Loucy (cell line): ENCODE measurements at regions not wholly inside any gene's neighbourhood (a gene's known extent, or its start where the extent isn't known, plus 50 kb on each side); places are given as distances from the start of the nearest gene placed in this dataset.

Experiments
- H2AFZ ChIP-seq: fragments of 200-600 bp; sonication (generic); 2 replicates; pipeline ENCODE4 v1.6.0; 2016; ENCODE audit warnings: antibody characterized with exemption, mild to moderate bottlenecking, low read length, moderate library complexity
- H3F3A ChIP-seq: fragments of 200-600 bp; 2 replicates; pipeline ENCODE4 v1.6.0; 2016; ENCODE audit warnings: antibody characterized with exemption, low read depth, mild to moderate bottlenecking
- H3K27me3 ChIP-seq: fragments of 200-600 bp; sonication (generic); 2 replicates; pipeline ENCODE4 v1.6.1; 2014; ENCODE audit warnings: low read length, mild to moderate bottlenecking; ENCODE audit not compliant: insufficient read depth, poor library complexity, severe bottlenecking
- H3K36me3 ChIP-seq: fragments of 200-600 bp; sonication (generic); 2 replicates; pipeline ENCODE4 v1.6.1; 2016; ENCODE audit warnings: low read length; ENCODE audit not compliant: insufficient read depth
- H3K4me1 ChIP-seq: fragments of 200-600 bp; sonication (generic); 2 replicates; pipeline ENCODE4 v1.5.1; 2014; ENCODE audit warnings: low read length, mild to moderate bottlenecking; ENCODE audit not compliant: insufficient read depth, poor library complexity, severe bottlenecking
- H3K4me2 ChIP-seq: fragments of 200-600 bp; sonication (generic); 2 replicates; pipeline ENCODE4 v1.6.0; 2014; ENCODE audit warnings: antibody characterized with exemption, low read length, low read depth, mild to moderate bottlenecking; ENCODE audit not compliant: poor library complexity, severe bottlenecking
- H3K4me3 ChIP-seq: fragments of 200-600 bp; sonication (generic); 2 replicates; pipeline ENCODE4 v1.5.1; 2014; ENCODE audit warnings: low read length, mild to moderate bottlenecking, mixed read lengths; ENCODE audit not compliant: poor library complexity, severe bottlenecking
- H3K79me2 ChIP-seq: fragments of 200-600 bp; sonication (generic); 2 replicates; pipeline ENCODE4 v1.6.1; 2014; ENCODE audit warnings: low read length; ENCODE audit not compliant: insufficient read depth
- H3K9ac ChIP-seq: fragments of 200-600 bp; sonication (generic); 2 replicates; pipeline ENCODE4 v1.6.0; 2014; ENCODE audit warnings: mild to moderate bottlenecking, low read depth, low read length, moderate library complexity; ENCODE audit not compliant: poor library complexity, severe bottlenecking
- H3K9me2 ChIP-seq: fragments of 200-600 bp; sonication (generic); replicated peaks from 2 replicates; pipeline ENCODE4 v1.6.1; 2016; ENCODE audit warnings: low read depth, low read length, mixed read lengths
- H3K9me3 ChIP-seq: fragments of 200-600 bp; sonication (generic); 2 replicates; pipeline ENCODE4 v1.6.1; 2014; ENCODE audit warnings: mild to moderate bottlenecking, antibody characterized with exemption, low read length, low read depth; ENCODE audit not compliant: insufficient read depth
- H4K20me1 ChIP-seq: fragments of 200-600 bp; sonication (generic); 2 replicates; pipeline ENCODE4 v1.6.0; 2014; ENCODE audit warnings: antibody characterized with exemption, low read length, mild to moderate bottlenecking; ENCODE audit not compliant: insufficient read depth, poor library complexity, severe bottlenecking
- CTCF ChIP-seq: fragments of 200-600 bp; sonication (generic); conservative IDR thresholded peaks from 2 replicates; pipeline ENCODE4 v1.5.1; 2014; ENCODE audit warnings: mild to moderate bottlenecking, antibody characterized with exemption, low read length
- EZH2phosphoT487 ChIP-seq: fragments of 200-600 bp; IDR thresholded peaks from 2 replicates; pipeline ENCODE4 v1.6.1; 2018; ENCODE audit warnings: antibody characterized with exemption, mild to moderate bottlenecking, moderate library complexity, borderline replicate concordance

GRCh38 chr5:98258939-98259338 lies 514.5 kb upstream of the RGMB start:
- Histone ChIP-seq H3K4me2 (no peak overlapping the region), H3K36me3 (no peaks in the 10 kb centered on the region), H3F3A (no peaks in the 10 kb centered on the region), H3K27me3 (no peaks in the 10 kb centered on the region), H3K9me2 (no peaks in the 10 kb centered on the region), H3K9ac (no peak overlapping the region), H4K20me1 (no peaks in the 10 kb centered on the region), H3K79me2 (no peaks in the 10 kb centered on the region), H3K4me3 (no peak overlapping the region), H2AFZ (no peak overlapping the region), H3K4me1 (no peaks in the 10 kb centered on the region), H3K9me3 (no peaks in the 10 kb centered on the region)
- no peak for TF ChIP-seq CTCF
- TF ChIP-seq EZH2phosphoT487: no peak

GRCh38 chr5:98259595-98259994 lies 513.9 kb upstream of the RGMB start:
- Histone ChIP-seq H3K4me2 (no peak overlapping the region), H4K20me1 (no peaks in the 10 kb centered on the region), H3K79me2 (no peaks in the 10 kb centered on the region)

GRCh38 chr5:98263084-98263483 lies 510.4 kb upstream of the RGMB start:
- H3K4me3 ChIP-seq: no peak overlapping the region
- TF ChIP-seq EZH2phosphoT487 (no peak), CTCF (no peak)
- H3F3A ChIP-seq: no peaks in the 10 kb centered on the region
- no peaks in the 10 kb centered on the region for H3K4me1 ChIP-seq
- H3K9me2 ChIP-seq: no peaks in the 10 kb centered on the region
- H3K79me2 ChIP-seq: no peaks in the 10 kb centered on the region
- H4K20me1 ChIP-seq: no peaks in the 10 kb centered on the region
- no peak overlapping the region for H3K4me2 ChIP-seq
- H3K36me3 ChIP-seq: no peaks in the 10 kb centered on the region
- no peak overlapping the region for H3K9ac ChIP-seq
- no peak overlapping the region for H2AFZ ChIP-seq
- H3K27me3 ChIP-seq: no peaks in the 10 kb centered on the region
- no peaks in the 10 kb centered on the region for H3K9me3 ChIP-seq

More at GRCh38 chr5:98259595-98259994, 513.9 kb upstream of the RGMB start:
- H3K9ac ChIP-seq: no peak overlapping the region
- H3K4me1 ChIP-seq: no peaks in the 10 kb centered on the region
- TF ChIP-seq EZH2phosphoT487 (no peak), CTCF (no peak)
- no peak overlapping the region for H3K4me3 ChIP-seq
- H3K9me2 ChIP-seq: no peaks in the 10 kb centered on the region
- H3K9me3 ChIP-seq: no peaks in the 10 kb centered on the region
- H3K27me3 ChIP-seq: no peaks in the 10 kb centered on the region
- H2AFZ ChIP-seq: no peak overlapping the region
- no peaks in the 10 kb centered on the region for H3K36me3 ChIP-seq
- H3F3A ChIP-seq: no peaks in the 10 kb centered on the region
